HepG2 (cell line): ENCODE measurements at regions not wholly inside any gene's neighbourhood (a gene's known extent, or its start where the extent isn't known, plus 50 kb on each side); places are given as distances from the start of the nearest gene placed in this dataset.

Source experiments
- CEBPG ChIP-seq: IDR thresholded peaks from 2 replicates; pipeline ENCODE4 v1.6.1; 2016
- CTCF ChIP-seq: sonication (generic); formaldehyde crosslinking; IDR thresholded peaks from 2 replicates; pipeline ENCODE4 v1.5.0; 2020; ENCODE audit warnings: mild to moderate bottlenecking, missing genetic modification reagents, moderate library complexity
- FOSL2 ChIP-seq: sonication (generic); formaldehyde crosslinking; IDR thresholded peaks from 2 replicates; pipeline ENCODE4 v1.4.0; 2020; ENCODE audit warnings: missing genetic modification reagents
- MAZ ChIP-seq, 2 experiments: sonication (generic) in 1 of 2; formaldehyde crosslinking in 1 of 2; IDR thresholded peaks; 2 replicates each; pipeline versions ENCODE4 v1.5.0 to v1.6.1; 2012 to 2020; ENCODE audit warnings: low read depth in 2 of 2, mild to moderate bottlenecking in 2 of 2, borderline replicate concordance in 1 of 2, improper control_type of control experiment in 1 of 2, low read length in 1 of 2, missing genetic modification reagents in 1 of 2, moderate library complexity in 1 of 2
- SMARCC2 ChIP-seq: fragments of 450-650 bp; IDR thresholded peaks from 2 replicates; pipeline ENCODE4 v1.6.1; 2017; ENCODE audit warnings: antibody characterized with exemption, mild to moderate bottlenecking
- SRF ChIP-seq: IDR thresholded peaks from 2 replicates; pipeline ENCODE4 v1.6.1; 2011; ENCODE audit warnings: mild to moderate bottlenecking, low read depth, low read length, moderate library complexity
- TBX3 ChIP-seq: fragments of 450-650 bp; IDR thresholded peaks from 2 replicates; pipeline ENCODE4 v1.6.1; 2017; ENCODE audit warnings: antibody characterized with exemption, mild to moderate bottlenecking, inconsistent platforms, borderline replicate concordance

- TF ChIP-seq CEBPG (CRISPR knock-in tag) (no peak), CTCF (CRISPR knock-in tag) (no peak), TBX3 (no peak), MAZ (IDR thresholded peaks at IDR 0.05; ENCODE audit: borderline replicate concordance, low read depth, low read length) (no peak), MAZ (CRISPR knock-in tag; IDR thresholded peaks at IDR 0.05; ENCODE audit: low read depth) (no peak), SRF (no peak), SMARCC2 (no peak), FOSL2 (CRISPR knock-in tag) (no peak)
Observed at GRCh38 chr18:44171301-44171700, 509.4 kb upstream of the SETBP1 start.
